GM12878 (cell line): ENCODE measurements at regions not wholly inside any gene's neighbourhood (a gene's known extent, or its start where the extent isn't known, plus 50 kb on each side); places are given as distances from the start of the nearest gene placed in this dataset.

Source experiments
- ATAC-seq: fragments of 200-7000 bp; cut with Tn5 transposase; 3 replicates; pipeline ENCODE4 v1.9.1; 2020; ENCODE audit warnings: mild to moderate bottlenecking, moderate library complexity
- BruUV-seq: library from RNA; stranded (reverse); fragments of 400-500 nt; replicated peaks from 2 replicates; lab custom pipeline; 2021; lab: Mats Ljungman, UMichigan
- CTCF ChIA-PET: fragments of 300-600 bp; sonication (Branson Sonifier 250); formaldehyde crosslinking; extraction: SDS; loops from one replicate; lab custom pipeline; 2021; ENCODE audit warnings: inconsistent platforms; lab: Yijun Ruan, JAX
- POLR2A ChIA-PET: fragments of 350-600 bp; formaldehyde crosslinking; extraction: SDS; loops from one replicate; lab custom pipeline; 2021; ENCODE audit warnings: inconsistent platforms; lab: Charles Lee
- RAD21 ChIA-PET: fragments of 300-600 bp; sonication (Branson Sonifier 250); formaldehyde crosslinking; loops from one replicate; lab custom pipeline; 2023; ENCODE audit warnings: antibody characterized with exemption; ENCODE audit not compliant: unreplicated experiment; lab: Charles Lee
- SMC1A ChIA-PET: fragments of 300-600 bp; sonication (Branson Sonifier 250); formaldehyde crosslinking; loops from one replicate; lab custom pipeline; 2023; ENCODE audit not compliant: unreplicated experiment, uncharacterized antibody; lab: Charles Lee
- DNase-seq: peaks from one replicate; pipeline ENCODE4 v3.0.0-alpha.2; 2011; ENCODE audit warnings: low read depth, low spot score
- FAIRE-seq: peaks from 3 replicates; lab custom pipeline; 2011; peaks lifted over from hg19 to GRCh38; lab: Jason Lieb, UNC
- H2AFZ ChIP-seq: 2 replicates; pipeline ENCODE4 v1.6.0; 2011; ENCODE audit warnings: low read depth, low read length, control low read depth; ENCODE audit not compliant: control insufficient read depth
- H3K27ac ChIP-seq: 2 replicates; pipeline ENCODE4 v1.5.1; 2011; ENCODE audit warnings: control low read depth; ENCODE audit not compliant: control insufficient read depth, insufficient read depth
- H3K27me3 ChIP-seq, 2 experiments: replicated peaks in 1 of 2; 2 replicates each; pipeline versions ENCODE4 v1.6.0 to v1.6.1; 2011; ENCODE audit warnings: low read length in 1 of 2; ENCODE audit not compliant: control insufficient read depth in 2 of 2, insufficient read depth in 2 of 2
- H3K36me3 ChIP-seq, 2 experiments: 2 replicates each; pipeline ENCODE4 v1.5.1; 2011; ENCODE audit warnings: low read length in 1 of 2; ENCODE audit not compliant: control insufficient read depth in 2 of 2, insufficient read depth in 2 of 2
- H3K4me1 ChIP-seq: 2 replicates; pipeline ENCODE4 v1.6.1; 2011; ENCODE audit warnings: mild to moderate bottlenecking, low read length, moderate library complexity, mixed read lengths; ENCODE audit not compliant: control insufficient read depth, insufficient read depth
- H3K4me2 ChIP-seq: 2 replicates; pipeline ENCODE4 v1.6.0; 2011; ENCODE audit warnings: control low read depth; ENCODE audit not compliant: control insufficient read depth, insufficient read depth
- H3K4me3 ChIP-seq: fragments of 200-600 bp; sonication (generic); 2 replicates; pipeline ENCODE4 v1.5.1; 2016
- H3K79me2 ChIP-seq: 2 replicates; pipeline ENCODE4 v1.6.0; 2011; ENCODE audit warnings: low read length; ENCODE audit not compliant: control insufficient read depth, insufficient read depth
- H3K9ac ChIP-seq: 2 replicates; pipeline ENCODE4 v1.8.0; 2011; ENCODE audit warnings: low read length, control low read depth, mixed read lengths; ENCODE audit not compliant: control insufficient read depth, insufficient read depth
- H3K9me3 ChIP-seq: replicated peaks from 3 replicates; pipeline ENCODE4 v1.5.1; 2011; ENCODE audit warnings: mild to moderate bottlenecking, low read length; ENCODE audit not compliant: control insufficient read depth, insufficient read depth
- H4K20me1 ChIP-seq: 2 replicates; pipeline ENCODE4 v1.6.0; 2011; ENCODE audit not compliant: control insufficient read depth, insufficient read depth
- CHD4 ChIP-seq: fragments of 200-600 bp; sonication (generic); IDR thresholded peaks from 2 replicates; pipeline ENCODE4 v1.6.1; 2016; ENCODE audit warnings: mild to moderate bottlenecking
- FOXM1 ChIP-seq: IDR thresholded peaks from 2 replicates; pipeline ENCODE4 v1.6.1; 2012; ENCODE audit warnings: low read depth, mild to moderate bottlenecking, inconsistent platforms, low read length, moderate library complexity
- HDAC6 ChIP-seq: fragments of 200-600 bp; sonication (generic); IDR thresholded peaks from one replicate; pipeline ENCODE4 v1.8.0; 2017; ENCODE audit warnings: antibody characterized with exemption; ENCODE audit not compliant: unreplicated experiment
- KDM1A ChIP-seq: fragments of 200-600 bp; sonication (generic); IDR thresholded peaks from 2 replicates; pipeline ENCODE4 v1.6.1; 2016; ENCODE audit warnings: borderline replicate concordance
- RAD21 ChIP-seq: IDR thresholded peaks from 2 replicates; pipeline ENCODE4 v1.6.1; 2011; ENCODE audit warnings: mild to moderate bottlenecking, low read depth, low read length, moderate library complexity; ENCODE audit not compliant: insufficient read depth
- SPI1 ChIP-seq: IDR thresholded peaks from 2 replicates; pipeline ENCODE4 v1.6.1; 2011; ENCODE audit warnings: low read depth, mild to moderate bottlenecking, low read length, moderate library complexity, borderline replicate concordance; ENCODE audit not compliant: insufficient read depth
- STAT1 ChIP-seq: fragments of 450-650 bp; conservative IDR thresholded peaks from 2 replicates; pipeline ENCODE4 v1.6.1; 2014; ENCODE audit warnings: antibody characterized with exemption, mild to moderate bottlenecking
- ZNF384 ChIP-seq: IDR thresholded peaks from 2 replicates; pipeline ENCODE4 v1.6.1; 2012; ENCODE audit warnings: low read depth, mild to moderate bottlenecking, low read length, improper control_type of control experiment, borderline replicate concordance
- WGBS: methylation state at CpG from one replicate; pipeline ENCODE4 v1.1.6; 2016; ENCODE audit warnings: low lambda C conversion rate; ENCODE audit not compliant: insufficient replicate concordance, insufficient coverage; ENCODE audit errors: missing lambda C conversion rate; 5-methylcytosine and 5-hydroxymethylcytosine counted together
- in situ Hi-C: fragments of 300-500 bp; cut with MboI; formaldehyde crosslinking; loops from 9 replicates; pipeline ENCODE4 v1.14.3; 2018; ENCODE audit warnings: mixed read lengths
- intact Hi-C: fragments of 100-400 bp; cut with micrococcal nuclease; formaldehyde crosslinking; loops from one replicate; pipeline ENCODE4 v1.14.2; 2022; ENCODE audit not compliant: unreplicated experiment
- TF ChIP-seq, protein P1 (sequence below): fragments of 450-650 bp; IDR thresholded peaks from 2 replicates; pipeline ENCODE4 v1.6.1; 2017; ENCODE audit warnings: mild to moderate bottlenecking, moderate library complexity

DNA sequence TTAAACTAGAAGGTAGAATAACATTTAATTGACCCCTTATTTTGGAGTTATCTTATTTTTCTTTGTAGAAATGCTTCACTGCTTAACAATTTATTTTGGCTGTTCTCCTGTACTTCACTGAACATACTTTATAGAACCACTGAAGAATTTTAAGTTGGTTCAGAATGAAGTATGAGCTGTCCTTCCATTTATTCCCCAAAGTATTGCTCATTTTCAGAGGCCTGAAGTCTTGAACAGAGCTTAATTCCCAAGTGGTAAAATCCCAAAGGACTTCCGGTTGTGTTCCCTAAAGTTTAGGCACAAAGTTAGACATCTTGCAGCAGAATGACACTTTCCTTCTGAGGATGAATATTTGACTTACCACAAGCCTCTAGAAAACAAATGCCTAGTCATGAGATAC lies 233.3 kb downstream of the TINAG start:
- SMC1A ChIA-PET, result no interaction called here
- Histone ChIP-seq H3K27ac (no peak overlapping the region), H4K20me1 (no peaks in the 10 kb centered on the region), H2AFZ (no peak overlapping the region), H3K4me3 (no peak overlapping the region), H3K4me1 (no peaks in the 10 kb centered on the region), H3K36me3 (no peaks in the 10 kb centered on the region), H3K9me3 (no peaks in the 10 kb centered on the region), H3K27me3 (no peaks in the 10 kb centered on the region), H3K4me2 (no peak overlapping the region), H3K79me2 (no peaks in the 10 kb centered on the region), H3K9ac (no peak overlapping the region)
- TF ChIP-seq CHD4, result no peak
- TF ChIP-seq, protein P1, sequence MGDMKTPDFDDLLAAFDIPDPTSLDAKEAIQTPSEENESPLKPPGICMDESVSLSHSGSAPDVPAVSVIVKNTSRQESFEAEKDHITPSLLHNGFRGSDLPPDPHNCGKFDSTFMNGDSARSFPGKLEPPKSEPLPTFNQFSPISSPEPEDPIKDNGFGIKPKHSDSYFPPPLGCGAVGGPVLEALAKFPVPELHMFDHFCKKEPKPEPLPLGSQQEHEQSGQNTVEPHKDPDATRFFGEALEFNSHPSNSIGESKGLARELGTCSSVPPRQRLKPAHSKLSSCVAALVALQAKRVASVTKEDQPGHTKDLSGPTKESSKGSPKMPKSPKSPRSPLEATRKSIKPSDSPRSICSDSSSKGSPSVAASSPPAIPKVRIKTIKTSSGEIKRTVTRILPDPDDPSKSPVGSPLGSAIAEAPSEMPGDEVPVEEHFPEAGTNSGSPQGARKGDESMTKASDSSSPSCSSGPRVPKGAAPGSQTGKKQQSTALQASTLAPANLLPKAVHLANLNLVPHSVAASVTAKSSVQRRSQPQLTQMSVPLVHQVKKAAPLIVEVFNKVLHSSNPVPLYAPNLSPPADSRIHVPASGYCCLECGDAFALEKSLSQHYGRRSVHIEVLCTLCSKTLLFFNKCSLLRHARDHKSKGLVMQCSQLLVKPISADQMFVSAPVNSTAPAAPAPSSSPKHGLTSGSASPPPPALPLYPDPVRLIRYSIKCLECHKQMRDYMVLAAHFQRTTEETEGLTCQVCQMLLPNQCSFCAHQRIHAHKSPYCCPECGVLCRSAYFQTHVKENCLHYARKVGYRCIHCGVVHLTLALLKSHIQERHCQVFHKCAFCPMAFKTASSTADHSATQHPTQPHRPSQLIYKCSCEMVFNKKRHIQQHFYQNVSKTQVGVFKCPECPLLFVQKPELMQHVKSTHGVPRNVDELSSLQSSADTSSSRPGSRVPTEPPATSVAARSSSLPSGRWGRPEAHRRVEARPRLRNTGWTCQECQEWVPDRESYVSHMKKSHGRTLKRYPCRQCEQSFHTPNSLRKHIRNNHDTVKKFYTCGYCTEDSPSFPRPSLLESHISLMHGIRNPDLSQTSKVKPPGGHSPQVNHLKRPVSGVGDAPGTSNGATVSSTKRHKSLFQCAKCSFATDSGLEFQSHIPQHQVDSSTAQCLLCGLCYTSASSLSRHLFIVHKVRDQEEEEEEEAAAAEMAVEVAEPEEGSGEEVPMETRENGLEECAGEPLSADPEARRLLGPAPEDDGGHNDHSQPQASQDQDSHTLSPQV, result no peak
- no peak for TF ChIP-seq ZNF384
- no peak for TF ChIP-seq RAD21
- TF ChIP-seq KDM1A, result no peak
- TF ChIP-seq STAT1, result no peak
- no peak for TF ChIP-seq FOXM1
- TF ChIP-seq HDAC6, result no peak
- no peak for TF ChIP-seq SPI1
- ATAC-seq, result no peak
- WGBS, result 0% methylated on average over 1 of the region's 1 CpG
- CTCF ChIA-PET, result no interaction called here
- RAD21 ChIA-PET, result no interaction called here
- BruUV-seq, result no TSS peak
- POLR2A ChIA-PET, result no interaction called here
- FAIRE-seq, result no peak
- DNase-seq, result no peak
- in situ Hi-C loops, result no loop called here
- intact Hi-C loops, result no loop called here
